Adrenal gland (tissue), 9 donors: ENCODE measurements at regions not wholly inside any gene's neighbourhood (a gene's known extent, or its start where the extent isn't known, plus 50 kb on each side); places are given as distances from the start of the nearest gene placed in this dataset.

Experiments used
- DNase-seq, 7 donors: peaks; one replicate each; pipeline ENCODE4 v3.0.0-alpha.2; 2019 to 2020
- H3K27ac ChIP-seq, 5 donors: fragments of 200-600 bp; sonication (generic) in 4 of 5; 1 replicate in 3 of 5; 2 replicates in 2 of 5; pipeline versions ENCODE4 v1.5.1 to v1.8.0; 2016 to 2020; ENCODE audit warnings: mild to moderate bottlenecking in 1 of 5
- H3K27me3 ChIP-seq: fragments of 200-600 bp; 2 replicates; pipeline ENCODE4 v1.8.0; 2021
- H3K36me3 ChIP-seq, 2 donors: fragments of 200-600 bp; replicated peaks in 1 of 2; 1 replicate in 1 of 2; 2 replicates in 1 of 2; pipeline versions ENCODE4 v1.5.1 to v1.8.0; 2018 to 2022
- H3K4me1 ChIP-seq, 2 donors: fragments of 200-600 bp; replicated peaks in 1 of 2; 1 replicate in 1 of 2; 2 replicates in 1 of 2; pipeline versions ENCODE4 v1.5.1 to v1.8.0; 2018 to 2021
- H3K4me3 ChIP-seq, 4 donors: fragments of 200-600 bp; sonication (generic) in 3 of 4; one replicate each; pipeline ENCODE4 v1.5.1; 2016 to 2018
- H3K9me3 ChIP-seq, 3 donors: fragments of 200-600 bp; sonication (generic) in 1 of 3; replicated peaks in 1 of 3; 1 replicate in 2 of 3; 2 replicates in 1 of 3; pipeline versions ENCODE4 v1.5.1 to v1.8.0; 2016 to 2021
- POLR2A ChIP-seq, 2 donors: fragments of 450-650 bp; IDR thresholded peaks; one replicate each; pipeline ENCODE4 v1.6.1; 2017; ENCODE audit warnings: antibody characterized with exemption in 2 of 2, mild to moderate bottlenecking in 2 of 2, moderate library complexity in 1 of 2
- WGBS, 4 donors: extraction: QIAGEN DNeasy Blood & Tissue Kit in 2 of 4; methylation state at CpG; one replicate each; pipeline versions ENCODE4 v1.1.5 to v1.1.7; 2013 to 2017; 5-methylcytosine and 5-hydroxymethylcytosine counted together
- intact Hi-C, 2 donors: fragments of 100-400 bp; cut with DNase I; formaldehyde crosslinking; loops; one replicate each; pipeline versions ENCODE4 v1.14.1 to v1.15.0; 2022 to 2023
- TF ChIP-seq, protein P1 (sequence below), 6 experiments: fragments of 450-650 bp in 4 of 6; fragments of 200-600 bp in 2 of 6; sonication (generic) in 1 of 6; IDR thresholded peaks; 1 replicate in 5 of 6; 2 replicates in 1 of 6; pipeline versions ENCODE4 v1.5.1 to v1.8.0; 2016 to 2021; ENCODE audit warnings: antibody characterized with exemption in 6 of 6, mild to moderate bottlenecking in 2 of 6, moderate library complexity in 1 of 6
- donor health status: healthy with polysubstance abuse.
- donor health status: Bipolar disorder and iron deficiency.
- donor health status: DM: yes; HTN: yes; CAD: no.
- donor health status: DM: no; HTN: no; CAD: no.
- donor health status: DM: no; HTN: no; CAD: no.

- Histone ChIP-seq H3K27ac (no peak overlapping the region), H3K27me3 (no peaks in the 10 kb centered on the region), H3K4me1 (no peaks in the 10 kb centered on the region), H3K4me3 (no peak overlapping the region), H3K36me3 (no peaks in the 10 kb centered on the region), H3K9me3 (no peaks in the 10 kb centered on the region)
- no peak for TF ChIP-seq POLR2A (IDR thresholded peaks at IDR 0.05)
- TF ChIP-seq, protein P1, sequence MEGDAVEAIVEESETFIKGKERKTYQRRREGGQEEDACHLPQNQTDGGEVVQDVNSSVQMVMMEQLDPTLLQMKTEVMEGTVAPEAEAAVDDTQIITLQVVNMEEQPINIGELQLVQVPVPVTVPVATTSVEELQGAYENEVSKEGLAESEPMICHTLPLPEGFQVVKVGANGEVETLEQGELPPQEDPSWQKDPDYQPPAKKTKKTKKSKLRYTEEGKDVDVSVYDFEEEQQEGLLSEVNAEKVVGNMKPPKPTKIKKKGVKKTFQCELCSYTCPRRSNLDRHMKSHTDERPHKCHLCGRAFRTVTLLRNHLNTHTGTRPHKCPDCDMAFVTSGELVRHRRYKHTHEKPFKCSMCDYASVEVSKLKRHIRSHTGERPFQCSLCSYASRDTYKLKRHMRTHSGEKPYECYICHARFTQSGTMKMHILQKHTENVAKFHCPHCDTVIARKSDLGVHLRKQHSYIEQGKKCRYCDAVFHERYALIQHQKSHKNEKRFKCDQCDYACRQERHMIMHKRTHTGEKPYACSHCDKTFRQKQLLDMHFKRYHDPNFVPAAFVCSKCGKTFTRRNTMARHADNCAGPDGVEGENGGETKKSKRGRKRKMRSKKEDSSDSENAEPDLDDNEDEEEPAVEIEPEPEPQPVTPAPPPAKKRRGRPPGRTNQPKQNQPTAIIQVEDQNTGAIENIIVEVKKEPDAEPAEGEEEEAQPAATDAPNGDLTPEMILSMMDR (IDR thresholded peaks at IDR 0.05): no peak
- no peak for DNase-seq
- intact Hi-C loops: no loop called here
- 66 to 77% (median 73%) methylated on average over 4 of the region's 4 CpGs for WGBS, 4 donors
Measured at GRCh38 chr5:3701694-3702093, 106.1 kb downstream of the IRX1 start.

- no peaks in the 10 kb centered on the region for H3K27me3 ChIP-seq
- no peak for DNase-seq
- H3K27ac ChIP-seq: no peak overlapping the region
- intact Hi-C loops: no loop called here
- H3K9me3 ChIP-seq: no peaks in the 10 kb centered on the region
- no peak overlapping the region for H3K4me3 ChIP-seq
- no peak for TF ChIP-seq POLR2A (IDR thresholded peaks at IDR 0.05)
- TF ChIP-seq, protein P1 (IDR thresholded peaks at IDR 0.05): no peak
- H3K4me1 ChIP-seq: no peaks in the 10 kb centered on the region
- H3K36me3 ChIP-seq: no peaks in the 10 kb centered on the region
Measured at GRCh38 chr5:3704661-3705060, 109.0 kb downstream of the IRX1 start.

GRCh38 chr5:3709068-3709716 lies 113.6 kb downstream of the IRX1 start:
- no peak overlapping the region for H3K27ac ChIP-seq
- WGBS, 4 donors: 45 to 51% (median 48%) methylated on average over 11 of the region's 11 CpGs
- no peaks in the 10 kb centered on the region for H3K9me3 ChIP-seq
- TF ChIP-seq POLR2A (IDR thresholded peaks at IDR 0.05): no peak
- TF ChIP-seq, protein P1 (IDR thresholded peaks at IDR 0.05): no peak
- no peaks in the 10 kb centered on the region for H3K27me3 ChIP-seq
- intact Hi-C loops: no loop called here
- H3K36me3 ChIP-seq: no peaks in the 10 kb centered on the region
- H3K4me3 ChIP-seq: no peak overlapping the region
- DNase-seq: no peak
- no peaks in the 10 kb centered on the region for H3K4me1 ChIP-seq

GRCh38 chr5:3709717-3710348 lies 114.2 kb downstream of the IRX1 start:
- Histone ChIP-seq H3K4me3 (no peak overlapping the region), H3K4me1 (no peaks in the 10 kb centered on the region), H3K36me3 (no peaks in the 10 kb centered on the region), H3K9me3 (no peaks in the 10 kb centered on the region), H3K27ac (no peak overlapping the region), H3K27me3 (no peaks in the 10 kb centered on the region)
- DNase-seq: no peak
- no peak for TF ChIP-seq POLR2A (IDR thresholded peaks at IDR 0.05)
- TF ChIP-seq, protein P1 (IDR thresholded peaks at IDR 0.05): no peak
- WGBS, 4 donors: 40 to 61% (median 52%) methylated on average over 10 of the region's 10 CpGs
- intact Hi-C loops: no loop called here
